ENCODE measurements at regions not wholly inside any gene's neighbourhood (a gene's known extent, or its start where the extent isn't known, plus 50 kb on each side); places are given as distances from the start of the nearest gene placed in this dataset.

DNA sequence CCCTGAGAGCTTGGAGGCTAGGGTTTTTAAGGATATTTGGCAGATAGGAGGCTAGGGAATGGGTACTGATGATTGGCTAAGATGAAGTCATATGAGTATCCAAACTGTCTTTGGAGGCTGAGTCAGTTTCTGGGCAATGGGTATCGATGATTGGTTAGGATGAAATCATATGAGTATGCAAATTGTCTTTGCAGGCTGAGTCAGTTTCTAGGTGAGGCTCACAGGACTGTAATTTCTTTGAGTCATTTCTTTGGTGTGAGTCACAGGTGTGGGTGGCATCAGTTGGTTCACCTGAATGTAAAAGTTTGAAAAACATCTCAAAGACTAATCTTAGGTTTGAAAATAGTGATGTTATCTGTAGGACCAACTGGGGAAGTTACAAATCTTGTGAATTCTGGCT is 1068.0 kb downstream of the NR2F1-AS1 start:
- Mint-ChIP-seq H3K27ac (ENCODE audit: unreplicated experiment) (no peak overlapping the region), H3K27me3 (ENCODE audit: unreplicated experiment) (no peaks in the 10 kb centered on the region), H3K9me3 (ENCODE audit: low read depth, unreplicated experiment) (peaks cover 10% of the 10 kb centered on the region), H3K4me1 (ENCODE audit: low read depth, unreplicated experiment) (peaks cover under 1% of the 10 kb centered on the region), H3K4me3 (ENCODE audit: low read depth, unreplicated experiment) (no peak overlapping the region), H3K36me3 (ENCODE audit: insufficient read depth, unreplicated experiment) (no peaks in the 10 kb centered on the region)
- no TSS peak for BruUV-seq (replicated peaks)
- no peak for DNase-seq
- TF ChIP-seq CTCF (IDR thresholded peaks at IDR 0.05; ENCODE audit: unreplicated experiment), result no peak
- intact Hi-C loops (cut with micrococcal nuclease; ENCODE audit: unreplicated experiment), result no loop called here
- CTCF ChIA-PET, result no interaction called here

- peaks cover 10% of the 10 kb centered on the region for H3K9me3 Mint-ChIP-seq (ENCODE audit: low read depth, unreplicated experiment)
- CTCF ChIA-PET, result no interaction called here
- DNase-seq, result no peak
Observed at GRCh38 chr5:92508271-92508670, 1072.7 kb downstream of the NR2F1-AS1 start.

DNA sequence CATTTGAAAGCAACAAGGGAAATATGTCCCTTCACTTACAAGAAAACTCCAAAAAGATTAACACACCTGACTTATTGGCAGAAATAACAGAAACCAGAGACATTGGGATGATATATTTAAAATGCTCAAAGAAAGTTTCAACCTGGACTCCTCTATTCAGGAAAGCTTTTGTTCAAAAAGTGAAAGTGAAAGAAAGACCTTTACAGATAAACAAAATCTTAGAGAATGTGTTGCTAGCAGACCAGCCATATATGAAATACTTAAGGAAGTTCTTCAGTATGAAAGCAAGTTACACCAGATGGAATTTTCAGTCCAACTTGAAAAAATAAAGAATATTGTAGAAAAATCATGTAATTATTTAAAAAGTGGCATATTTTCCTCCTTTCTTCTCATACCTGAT is 1075.1 kb downstream of the NR2F1-AS1 start:
- Mint-ChIP-seq H3K27me3 (ENCODE audit: unreplicated experiment) (no peaks in the 10 kb centered on the region), H3K9me3 (ENCODE audit: low read depth, unreplicated experiment) (peaks cover 10% of the 10 kb centered on the region), H3K36me3 (ENCODE audit: insufficient read depth, unreplicated experiment) (no peaks in the 10 kb centered on the region), H3K4me3 (ENCODE audit: low read depth, unreplicated experiment) (peak overlapping the region; percentile 20), H3K4me1 (ENCODE audit: low read depth, unreplicated experiment) (peaks cover 18% of the 10 kb centered on the region), H3K27ac (ENCODE audit: unreplicated experiment) (no peak overlapping the region)
- intact Hi-C loops (cut with micrococcal nuclease; ENCODE audit: unreplicated experiment), result no loop called here
- CTCF ChIA-PET, result interaction anchor here (1.0 kb wide), 1 partner anchor 12 kb away, joined by 3 read pairs; no protein-coding TSS in a partner anchor
- no peak for TF ChIP-seq CTCF (IDR thresholded peaks at IDR 0.05; ENCODE audit: unreplicated experiment)
- no TSS peak for BruUV-seq (replicated peaks)
- no peak for DNase-seq

More at GRCh38 chr5:92508271-92508670, 1072.7 kb downstream of the NR2F1-AS1 start:
- H3K36me3 Mint-ChIP-seq (ENCODE audit: insufficient read depth, unreplicated experiment), result no peaks in the 10 kb centered on the region
- BruUV-seq (replicated peaks), result no TSS peak
- peaks cover 18% of the 10 kb centered on the region for H3K4me1 Mint-ChIP-seq (ENCODE audit: low read depth, unreplicated experiment)
- H3K27me3 Mint-ChIP-seq (ENCODE audit: unreplicated experiment), result no peaks in the 10 kb centered on the region
- intact Hi-C loops (cut with micrococcal nuclease; ENCODE audit: unreplicated experiment), result no loop called here
- H3K4me3 Mint-ChIP-seq (ENCODE audit: low read depth, unreplicated experiment), result no peak overlapping the region
- no peak for TF ChIP-seq CTCF (IDR thresholded peaks at IDR 0.05; ENCODE audit: unreplicated experiment)
- H3K27ac Mint-ChIP-seq (ENCODE audit: unreplicated experiment), result no peak overlapping the region

- no peak for TF ChIP-seq CTCF (IDR thresholded peaks at IDR 0.05; ENCODE audit: unreplicated experiment)
- BruUV-seq (replicated peaks), result no TSS peak
- Mint-ChIP-seq H3K4me3 (ENCODE audit: low read depth, unreplicated experiment) (no peak overlapping the region), H3K27me3 (ENCODE audit: unreplicated experiment) (no peaks in the 10 kb centered on the region), H3K9me3 (ENCODE audit: low read depth, unreplicated experiment) (peaks cover 4% of the 10 kb centered on the region), H3K36me3 (ENCODE audit: insufficient read depth, unreplicated experiment) (no peaks in the 10 kb centered on the region), H3K4me1 (ENCODE audit: low read depth, unreplicated experiment) (peaks cover 18% of the 10 kb centered on the region), H3K27ac (ENCODE audit: unreplicated experiment) (no peak overlapping the region)
- DNase-seq, result no peak
- CTCF ChIA-PET, result interaction anchor here (1.0 kb wide), 1 partner anchor 13 kb away, joined by 3 read pairs; no protein-coding TSS in a partner anchor
- intact Hi-C loops (cut with micrococcal nuclease; ENCODE audit: unreplicated experiment), result no loop called here
Observed at GRCh38 chr5:92505145-92505544, 1075.9 kb downstream of the NR2F1-AS1 start.
